AML-193 (cell line): ENCODE measurements at regions not wholly inside any gene's neighbourhood (a gene's known extent, or its start where the extent isn't known, plus 50 kb on each side); places are given as distances from the start of the nearest gene placed in this dataset.

ENCODE experiments used
- DNase-seq, 2 experiments: peaks; one replicate each; lab custom pipeline; 2025; lab: John Stamatoyannopoulos, UW

DNA sequence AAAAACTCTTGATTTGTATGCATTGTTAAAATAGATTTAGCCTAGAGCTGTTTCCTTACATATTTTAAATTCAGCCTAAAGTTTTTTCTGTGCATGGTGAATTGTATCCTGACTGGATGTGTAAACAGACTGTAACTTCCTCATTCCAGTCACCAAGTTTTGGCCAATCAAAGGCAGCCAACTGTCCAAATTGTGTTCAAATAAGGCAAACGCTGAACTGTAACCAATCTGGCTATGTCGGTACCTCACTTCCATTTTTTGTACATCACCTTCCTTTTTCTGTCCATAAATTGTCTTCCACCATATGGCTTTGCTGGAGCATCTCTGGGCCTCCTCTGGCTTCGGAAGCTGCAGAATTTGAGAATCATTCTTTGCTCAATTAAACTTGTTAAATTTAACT, 1921.9 kb upstream of the SEL1L start:
- DNase-seq = no peak

DNA sequence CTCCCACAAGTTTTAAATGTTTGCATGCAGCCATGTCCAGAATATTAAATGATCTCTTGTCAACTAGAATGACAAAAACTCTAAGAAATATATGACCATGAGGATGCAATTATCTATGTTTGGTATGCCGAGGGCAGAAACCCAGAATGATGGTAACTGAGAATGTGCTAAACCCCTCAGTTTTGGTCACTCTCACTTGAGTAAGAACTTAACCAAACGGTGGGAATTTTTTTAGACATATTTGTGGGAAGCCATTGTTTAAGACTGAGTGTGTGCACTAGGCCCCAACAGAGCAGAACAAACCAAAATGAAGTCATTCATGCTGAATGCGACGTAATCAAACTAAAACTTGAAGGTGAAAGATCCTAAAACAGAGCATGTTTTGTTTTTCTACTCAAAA, 1927.9 kb upstream of the SEL1L start:
- no peak for DNase-seq

DNA sequence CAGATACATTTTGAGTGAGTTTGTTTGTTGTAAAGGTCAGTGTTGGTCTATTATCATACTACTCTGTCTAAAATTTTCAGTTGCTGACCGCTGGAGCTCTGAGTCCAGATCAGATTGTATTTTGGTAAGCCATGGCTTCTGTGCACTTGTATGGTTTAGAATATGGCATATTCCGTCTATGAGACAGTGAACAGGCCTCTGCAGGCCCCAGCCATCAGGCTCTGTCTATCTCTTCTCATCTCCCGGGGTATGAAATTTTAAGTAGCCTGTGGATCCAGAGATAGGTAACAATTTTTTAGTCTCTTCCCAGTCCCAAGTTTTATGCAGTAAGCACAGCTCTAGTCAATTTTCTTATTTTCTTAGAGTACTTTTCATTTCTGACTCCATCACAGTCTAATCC, 1929.1 kb upstream of the SEL1L start:
- DNase-seq = no peak

DNA sequence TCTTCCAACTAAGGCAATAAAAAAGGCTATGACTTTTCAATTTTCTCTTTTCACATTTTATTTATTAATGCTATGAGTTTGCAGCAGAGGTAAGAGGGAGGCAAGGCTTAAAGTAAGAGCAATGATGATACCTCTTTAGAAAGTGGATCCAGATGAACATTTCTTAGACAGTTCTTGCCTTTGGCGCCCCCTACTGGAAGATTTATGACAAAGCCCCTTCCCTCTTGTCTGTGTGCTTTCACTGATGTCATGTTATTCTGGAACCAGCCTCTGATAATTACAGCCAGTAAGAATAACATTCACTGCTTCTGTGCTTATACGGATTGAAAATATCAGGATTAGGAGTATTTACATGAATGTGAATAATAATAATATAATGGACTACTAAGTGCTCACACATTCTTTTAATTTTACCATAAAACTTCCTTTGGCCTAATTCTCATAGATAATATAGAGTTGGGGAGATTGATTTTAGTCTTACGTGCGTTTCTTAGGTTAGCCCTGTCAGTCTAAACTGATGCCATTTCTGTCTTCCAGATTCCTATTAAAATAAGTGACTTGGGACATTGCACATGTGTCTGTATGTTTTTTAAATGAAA, 1929.9 kb upstream of the SEL1L start:
- DNase-seq = peak; percentile 63 to 71

DNA sequence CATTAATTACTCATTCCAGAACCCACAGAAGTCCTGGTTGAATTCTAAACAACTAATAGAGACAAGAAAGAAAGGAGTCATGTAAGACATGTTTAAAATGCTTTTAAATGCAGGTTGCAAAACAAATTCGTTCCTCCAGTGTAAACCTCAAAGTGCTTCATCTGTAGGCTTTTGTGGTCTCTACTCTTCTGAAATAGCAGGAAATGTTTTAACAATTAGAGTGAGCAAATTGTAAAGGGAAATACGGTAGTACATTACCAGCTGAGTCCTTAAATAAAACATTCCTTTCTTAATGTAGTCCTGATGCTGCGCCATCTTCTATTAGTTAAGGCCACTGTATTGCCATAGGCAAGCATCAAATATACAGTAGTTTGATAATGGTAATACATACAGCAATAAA, 1934.2 kb upstream of the SEL1L start:
- peak; percentile 83 to 88 for DNase-seq

DNA sequence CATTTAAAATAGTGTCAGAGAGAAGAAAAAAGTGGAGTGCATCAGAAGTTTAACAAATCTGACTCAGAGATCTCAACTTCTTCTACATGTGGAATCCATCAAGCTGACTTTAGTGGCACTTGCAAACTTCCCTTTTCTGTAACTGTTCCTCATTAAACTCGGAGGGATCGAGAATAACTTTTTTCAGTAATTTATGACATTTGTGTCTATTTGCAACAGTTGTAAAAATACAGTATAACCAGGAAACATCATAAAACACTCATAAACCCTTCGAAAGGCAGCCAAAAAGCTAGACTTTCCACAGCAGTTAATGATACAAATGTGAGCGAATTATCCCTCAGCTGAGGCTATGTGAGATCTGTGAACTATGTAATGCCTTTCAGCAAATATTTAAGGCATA, 1936.8 kb upstream of the SEL1L start:
- peak; percentile 27 to 37 for DNase-seq

DNA sequence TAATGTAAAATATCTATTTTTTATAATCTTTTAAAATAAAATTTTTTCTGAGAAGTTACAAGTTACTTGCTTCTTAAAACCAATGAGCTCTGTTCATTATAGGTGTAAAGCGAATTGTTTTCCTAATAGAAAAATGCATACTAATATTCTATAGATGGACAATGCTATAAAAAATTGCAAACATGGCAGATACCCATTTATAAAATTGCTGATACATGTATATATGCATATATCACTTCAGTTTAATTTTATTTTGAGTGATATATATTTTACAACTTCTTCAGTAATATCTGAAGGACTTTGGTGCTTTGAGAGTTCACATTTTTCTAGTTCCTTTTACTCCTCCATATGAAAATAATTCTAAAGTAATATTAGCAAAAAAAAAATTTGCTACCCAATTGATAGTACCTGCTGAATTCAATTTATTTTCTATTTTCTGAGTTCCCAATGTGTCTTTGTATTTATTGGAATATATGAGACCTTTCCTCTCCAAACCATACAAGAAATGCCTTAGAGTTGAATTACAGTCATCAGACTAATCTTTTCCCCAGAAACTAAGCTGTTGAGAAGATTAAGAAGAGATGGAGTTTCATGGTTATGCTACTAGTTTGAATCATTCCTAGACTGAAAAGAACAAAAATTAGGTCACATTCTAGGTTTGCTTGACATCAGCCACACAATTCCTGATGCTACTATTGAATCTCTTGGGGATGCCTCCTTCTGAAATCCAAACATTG, 1937.5 kb upstream of the SEL1L start:
- no peak for DNase-seq

DNA sequence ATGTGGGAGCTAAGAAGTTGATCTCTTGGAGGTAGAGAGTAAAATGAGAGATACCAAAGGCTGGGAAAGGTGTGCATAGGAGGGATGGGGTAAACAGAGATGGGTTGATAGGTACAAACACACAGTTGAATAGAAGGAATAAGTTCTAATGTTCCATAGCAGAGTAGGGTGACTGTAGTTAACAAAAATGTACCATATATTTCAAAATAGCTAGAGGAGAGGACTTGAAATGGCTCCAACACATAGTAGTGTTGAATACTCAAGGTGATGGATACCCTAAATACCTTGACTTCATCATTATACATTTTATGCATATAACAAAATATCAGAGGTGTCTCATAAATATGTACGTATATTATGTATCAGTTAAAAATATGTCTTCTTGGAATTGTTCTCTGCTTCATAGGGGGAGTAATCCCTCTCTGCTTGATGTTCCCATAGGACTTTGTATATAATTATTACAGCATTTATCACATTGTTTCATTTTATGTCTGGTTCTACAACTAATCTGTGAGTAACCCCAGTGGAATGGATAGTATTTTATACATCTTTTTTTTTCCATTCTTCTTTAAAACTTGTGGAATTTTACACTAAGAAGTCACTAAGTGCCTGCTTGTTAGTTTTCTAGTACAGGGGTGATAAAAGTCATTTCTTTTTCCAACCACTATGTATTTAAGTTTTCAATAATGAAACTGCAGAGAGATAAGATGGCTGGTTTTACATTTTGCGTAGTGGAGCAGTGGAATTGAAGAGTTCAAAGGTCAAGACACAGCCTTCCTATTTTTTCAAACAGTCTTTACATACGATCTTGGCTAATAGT, 1940.0 kb upstream of the SEL1L start:
- DNase-seq = no peak

DNA sequence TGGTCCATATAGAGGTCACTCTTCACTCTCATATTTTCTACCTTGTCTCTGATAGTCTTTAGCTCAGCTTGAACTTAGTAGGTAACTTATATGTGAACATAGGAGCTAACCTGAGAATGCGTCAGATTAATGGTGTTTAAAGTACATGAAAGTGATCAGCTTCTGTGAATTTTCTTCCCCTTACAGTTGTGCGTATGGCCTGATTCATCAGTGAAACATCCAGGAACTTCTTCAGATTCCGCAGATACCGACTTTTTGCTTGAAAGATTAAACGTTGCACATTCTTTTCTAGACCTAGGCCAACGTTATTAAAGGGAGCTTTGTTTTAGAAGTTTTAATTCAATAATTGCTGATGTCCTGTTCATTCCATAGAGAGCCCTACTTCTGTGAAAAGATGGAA, 1945.1 kb upstream of the SEL1L start:
- DNase-seq = no peak

DNA sequence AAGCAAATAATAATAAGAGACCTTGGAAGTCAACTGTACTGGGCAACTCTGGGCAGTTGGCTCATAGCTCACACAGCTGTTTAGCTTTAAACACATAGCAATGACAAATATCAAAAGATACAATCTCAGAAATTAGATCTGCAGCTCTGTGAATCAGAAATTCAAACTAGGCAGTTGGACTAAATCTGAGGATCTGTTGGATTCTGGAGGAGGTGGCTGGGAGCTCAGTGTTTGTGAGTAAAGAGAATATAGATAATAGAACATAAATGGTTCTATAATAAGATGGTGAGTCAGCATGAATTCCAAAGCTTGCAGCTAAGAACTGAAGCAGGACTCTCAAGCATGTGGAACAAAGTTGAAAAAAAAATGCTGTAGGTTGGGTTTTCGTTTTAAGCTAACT, 1949.4 kb upstream of the SEL1L start:
- DNase-seq = no peak

DNA sequence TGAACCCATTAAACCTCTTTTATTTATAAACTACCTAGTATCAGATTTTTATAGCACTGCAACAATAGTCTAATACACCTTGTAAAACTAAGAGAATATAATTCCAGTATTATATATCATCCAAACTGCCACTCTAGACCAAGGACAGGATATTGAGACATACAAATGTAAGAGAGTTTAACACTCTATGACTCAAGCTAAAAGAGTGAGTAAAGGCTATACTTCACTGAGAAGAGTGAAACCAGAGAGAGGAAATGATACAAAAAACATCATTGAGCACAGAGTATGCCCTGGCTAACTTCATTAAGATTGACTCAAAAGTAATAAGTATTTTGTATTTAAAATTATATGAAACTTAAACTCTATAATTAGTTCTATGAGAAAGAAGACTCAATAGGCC, 1951.9 kb upstream of the SEL1L start:
- no peak for DNase-seq

DNA sequence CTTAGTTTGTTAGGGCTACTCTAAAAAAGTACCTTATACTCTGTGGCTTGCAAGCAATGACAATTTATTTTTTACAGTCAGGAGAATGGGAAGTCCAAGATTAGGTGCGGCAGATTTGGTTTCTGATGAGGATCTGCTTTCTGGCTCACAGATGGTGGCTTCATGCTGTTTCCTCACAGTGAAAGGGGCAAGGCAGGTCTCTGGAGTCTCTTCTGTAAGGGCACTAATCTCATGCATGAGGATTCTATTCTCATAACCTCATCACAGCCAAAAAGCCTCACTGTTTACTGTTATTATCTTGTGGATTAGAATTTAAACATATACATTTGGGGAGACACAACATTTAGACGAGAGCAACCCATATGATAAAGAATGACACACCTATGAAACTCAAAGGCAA, 1957.4 kb upstream of the SEL1L start:
- DNase-seq = no peak

DNA sequence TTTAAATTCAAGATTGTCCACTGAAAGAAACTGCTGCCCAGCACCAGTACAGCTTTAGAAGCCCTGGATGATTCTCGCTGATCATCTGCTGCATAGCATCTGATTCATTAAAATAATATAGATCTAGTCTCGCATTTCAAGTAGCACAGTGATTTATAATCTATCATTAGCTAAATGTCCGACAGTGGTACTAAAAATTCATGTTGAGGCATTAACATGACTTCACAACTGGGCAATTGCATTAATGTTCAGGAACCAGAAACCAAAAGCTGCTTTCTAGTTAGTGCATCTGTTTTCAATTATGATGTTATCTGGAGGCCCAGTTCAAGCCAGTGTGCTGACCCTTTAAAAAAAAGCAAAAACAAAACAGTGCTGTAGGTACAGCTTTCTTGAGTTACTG, 1987.2 kb upstream of the SEL1L start:
- DNase-seq = no peak

DNA sequence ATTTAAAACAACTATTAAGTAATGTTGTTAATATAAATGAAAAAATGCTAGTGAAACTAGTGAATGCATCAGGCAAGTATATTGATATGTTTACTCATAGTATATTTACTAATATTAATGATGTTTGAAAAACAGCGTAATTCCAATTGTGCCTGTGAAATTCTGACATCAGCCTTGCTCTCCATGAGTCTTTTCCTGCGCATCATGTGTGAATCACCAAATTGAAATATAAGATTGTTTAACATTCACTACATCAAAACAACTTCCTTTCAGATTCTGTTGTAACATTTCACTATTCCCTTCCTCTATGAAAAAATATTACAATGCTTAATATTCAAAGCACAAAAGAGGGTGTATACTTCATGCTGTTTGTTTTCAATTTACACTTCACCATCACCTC, 1995.9 kb upstream of the SEL1L start:
- no peak for DNase-seq

DNA sequence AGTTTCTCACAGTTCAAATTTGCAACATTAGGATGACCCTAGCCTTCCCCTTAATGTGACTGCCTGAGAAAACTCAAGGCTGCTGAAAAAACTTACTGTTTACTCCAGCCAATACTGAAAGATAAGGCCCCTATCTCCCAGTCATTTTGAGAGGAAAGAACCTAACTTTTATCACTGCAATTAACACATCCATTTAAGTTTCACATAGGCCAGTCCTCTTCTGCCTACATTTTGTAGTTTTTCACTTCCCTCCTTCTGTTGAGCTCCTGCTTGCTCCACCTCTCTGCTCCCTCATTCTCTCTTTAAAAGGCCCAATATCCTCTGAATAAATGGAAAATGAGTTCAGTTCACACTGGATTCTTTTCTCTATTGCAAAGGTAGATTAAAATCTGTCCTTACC, 1996.2 kb upstream of the FLRT2 start:
- no peak for DNase-seq

DNA sequence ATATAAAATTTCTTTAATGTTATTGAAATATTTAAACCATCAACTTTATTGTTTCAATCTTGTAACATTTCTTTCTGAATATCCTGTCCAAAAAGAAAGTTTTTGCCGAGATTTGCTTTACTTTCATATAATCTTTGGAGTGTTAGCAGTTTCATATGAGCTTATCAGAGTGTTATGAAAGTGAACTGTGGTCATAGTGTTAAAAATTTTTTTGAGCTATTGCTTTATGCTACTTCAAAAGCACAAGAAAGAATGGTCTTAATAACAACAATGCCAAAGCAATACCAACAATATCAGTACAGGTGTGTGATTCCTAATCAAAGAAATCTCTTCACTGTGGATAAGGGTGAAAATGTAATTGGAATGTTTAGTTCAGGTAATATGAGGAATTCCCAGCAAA, 1994.9 kb upstream of the FLRT2 start:
- no peak for DNase-seq

DNA sequence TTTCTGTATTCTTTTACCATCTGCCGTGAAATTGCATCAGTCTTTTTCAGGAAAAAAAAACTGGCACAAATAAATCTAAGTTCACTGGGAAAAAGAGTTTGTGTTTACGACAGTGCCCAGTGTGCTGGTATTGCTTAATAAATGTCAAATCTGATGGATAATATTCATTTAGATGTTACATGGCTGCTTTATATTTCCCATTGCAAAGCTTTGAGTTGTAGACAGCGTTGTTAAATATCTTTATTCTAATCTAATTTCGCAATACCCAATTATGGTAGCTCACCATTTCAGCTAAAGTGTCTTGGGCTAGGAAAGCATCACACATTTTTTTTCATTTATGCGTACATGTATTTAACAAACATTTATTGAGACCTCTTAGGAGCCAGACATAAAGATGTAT, 1994.5 kb upstream of the FLRT2 start:
- DNase-seq = no peak

DNA sequence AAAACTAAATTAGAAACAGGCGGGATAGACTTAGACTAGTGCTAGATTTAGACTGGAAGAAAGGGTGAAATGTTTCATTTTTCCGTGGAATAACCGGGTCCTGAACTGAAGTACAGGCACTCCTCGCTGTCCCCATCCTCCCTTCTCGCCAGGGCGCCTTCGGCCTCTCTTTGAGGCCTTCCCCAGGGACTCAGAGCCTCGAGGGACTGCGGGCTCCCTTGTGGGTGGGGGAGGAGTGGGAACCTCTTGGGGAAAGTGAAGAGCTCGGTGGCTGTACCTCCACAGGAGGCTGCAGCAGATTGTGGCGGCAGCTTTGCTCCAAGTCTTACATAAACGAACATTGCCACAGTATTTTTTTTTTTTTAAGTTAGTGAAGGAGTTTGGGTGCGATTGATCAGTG, 1988.8 kb upstream of the FLRT2 start:
- no peak for DNase-seq

DNA sequence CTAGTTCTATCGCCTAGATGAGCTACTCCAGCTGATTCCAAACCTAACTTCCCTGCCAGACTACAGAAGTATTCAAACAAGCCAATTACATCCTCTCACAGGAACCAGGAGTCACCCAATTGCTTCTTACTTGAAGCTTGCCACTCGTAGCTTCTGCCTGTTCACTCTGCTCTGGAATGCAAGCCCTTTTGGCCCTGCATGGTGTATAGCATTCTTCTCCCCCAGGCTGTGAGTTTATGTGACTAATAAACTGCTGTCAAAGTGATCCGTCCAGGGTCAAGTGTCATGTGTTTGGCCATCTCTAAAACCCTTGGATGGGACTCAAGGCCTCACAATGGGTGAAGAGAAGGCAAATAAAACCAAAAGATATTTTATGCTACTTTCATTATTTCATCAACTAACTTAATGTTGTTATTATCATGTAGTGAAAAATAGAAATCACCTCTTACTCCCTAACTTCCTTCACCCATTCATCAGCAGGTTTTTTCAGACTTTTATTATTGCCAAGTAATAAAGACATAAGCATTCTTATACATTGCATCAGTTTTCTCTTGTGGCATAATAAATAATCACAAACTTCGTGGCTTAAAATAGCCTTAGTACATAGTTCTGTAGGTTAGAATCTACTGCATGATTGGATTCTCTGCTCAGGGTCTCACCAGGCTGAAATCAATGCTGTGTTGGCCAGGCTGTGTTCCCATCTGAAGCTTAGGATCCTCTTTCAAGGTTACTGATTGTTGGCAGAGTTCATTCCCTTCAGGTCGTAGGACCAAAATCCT, 1981.7 kb upstream of the FLRT2 start:
- DNase-seq = no peak

DNA sequence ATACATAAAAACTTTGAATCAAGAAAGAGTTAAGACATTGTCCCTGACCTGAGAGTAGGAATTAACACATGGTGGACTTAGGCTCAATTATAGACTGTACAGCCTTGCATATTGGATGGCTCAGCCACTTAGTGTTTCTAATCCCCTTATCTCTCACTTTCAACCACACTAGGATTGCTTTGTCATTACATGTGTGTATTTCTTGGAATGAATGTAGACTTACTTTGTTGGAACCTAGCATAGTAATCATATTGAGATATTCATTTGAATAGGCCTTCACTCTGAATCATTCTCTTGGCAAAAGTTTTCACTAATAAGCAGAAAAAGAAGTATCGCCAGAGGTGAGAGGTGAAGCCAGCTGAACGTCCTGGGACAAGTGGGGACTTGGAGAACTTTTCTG, 1973.9 kb upstream of the FLRT2 start:
- DNase-seq = no peak

DNA sequence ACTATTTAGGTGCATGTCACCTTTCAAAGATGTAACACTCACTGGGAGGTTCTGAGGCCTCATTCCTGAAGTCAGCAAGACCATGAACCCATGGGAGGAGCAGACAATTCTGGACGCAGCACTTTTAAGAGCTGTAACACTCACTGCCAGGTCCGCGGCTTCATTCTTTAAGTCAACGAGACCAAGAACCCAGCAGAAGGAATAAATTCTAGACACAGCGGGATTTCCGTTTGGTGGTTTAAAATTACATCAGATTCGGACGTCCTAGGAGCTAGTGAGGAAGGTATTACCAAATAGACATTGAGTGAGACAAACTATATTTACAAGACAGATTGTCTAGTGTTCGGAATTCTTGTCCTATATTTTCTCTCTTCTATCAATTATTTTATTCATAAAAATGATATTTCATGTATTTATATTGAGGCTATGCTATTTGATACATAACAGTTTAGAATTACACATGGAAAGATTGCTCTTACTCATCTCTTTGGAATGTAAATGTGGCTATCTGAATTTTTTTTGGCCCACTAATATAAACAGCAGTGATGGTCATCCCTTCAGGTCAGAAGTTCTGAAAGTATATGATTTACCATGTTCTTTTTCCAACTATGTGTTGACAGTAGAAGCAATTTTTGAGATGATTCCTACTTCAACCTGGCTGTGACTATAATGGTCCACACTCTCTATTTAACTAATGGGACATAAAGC, 1973.0 kb upstream of the FLRT2 start:
- DNase-seq = no peak

DNA sequence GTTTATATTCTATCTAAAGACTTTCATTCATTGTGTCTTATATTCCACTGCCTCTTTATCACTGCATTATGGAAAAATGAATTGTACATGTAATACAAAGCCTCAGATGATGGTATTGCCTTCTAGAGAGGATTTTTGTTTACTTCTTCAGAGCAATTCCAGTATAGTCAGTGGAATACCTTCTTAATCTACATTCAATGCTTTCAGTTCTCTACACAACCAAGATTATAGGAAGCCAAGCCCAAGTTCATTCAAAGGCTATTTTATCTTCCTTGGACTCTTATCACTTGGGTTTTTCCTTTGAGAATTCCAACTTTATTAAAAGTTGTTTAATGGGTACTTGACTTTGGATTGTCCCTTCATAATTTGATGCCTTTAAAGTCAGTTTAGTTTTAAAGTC, 1971.0 kb upstream of the FLRT2 start:
- no peak for DNase-seq
